NCI-H748 (cell line): ENCODE measurements at regions not wholly inside any gene's neighbourhood (a gene's known extent, or its start where the extent isn't known, plus 50 kb on each side); places are given as distances from the start of the nearest gene placed in this dataset.

Experiments
- DNase-seq: peaks from one replicate; lab custom pipeline; 2025; ENCODE audit not compliant: unreplicated experiment; lab: John Stamatoyannopoulos, UW

GRCh38 chr11:32200136-32200847 is 109.4 kb downstream of the RCN1 start:
- peak; percentile 41 for DNase-seq

GRCh38 chr11:32204751-32205150 is 113.9 kb downstream of the RCN1 start:
- no peak for DNase-seq

- no peak for DNase-seq
These were observed 119.7 kb downstream of the RCN1 start for GRCh38 chr11:32210556-32210955.

DNA sequence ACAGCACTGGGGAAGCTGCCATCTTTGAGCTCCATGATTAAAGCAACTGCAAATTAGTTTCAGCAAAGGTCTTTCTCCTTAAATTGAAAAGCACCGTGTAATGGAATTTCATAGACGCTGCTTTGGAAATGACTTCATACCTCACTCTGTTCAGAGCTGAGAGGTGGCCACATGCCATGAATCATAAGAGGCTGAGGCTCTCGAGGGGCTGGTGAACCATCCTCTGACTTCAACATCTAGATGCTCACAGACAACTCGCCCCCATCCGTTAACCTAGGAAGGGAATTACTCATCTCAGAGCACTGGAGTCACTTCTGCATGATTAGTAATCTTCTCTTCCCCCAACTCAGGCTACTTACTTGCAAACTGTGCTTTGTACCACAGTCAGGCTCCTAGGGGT is 122.3 kb downstream of the RCN1 start:
- DNase-seq, result no peak

- DNase-seq, result no peak
These were observed 124.3 kb downstream of the RCN1 start for GRCh38 chr11:32215157-32215556.

DNA sequence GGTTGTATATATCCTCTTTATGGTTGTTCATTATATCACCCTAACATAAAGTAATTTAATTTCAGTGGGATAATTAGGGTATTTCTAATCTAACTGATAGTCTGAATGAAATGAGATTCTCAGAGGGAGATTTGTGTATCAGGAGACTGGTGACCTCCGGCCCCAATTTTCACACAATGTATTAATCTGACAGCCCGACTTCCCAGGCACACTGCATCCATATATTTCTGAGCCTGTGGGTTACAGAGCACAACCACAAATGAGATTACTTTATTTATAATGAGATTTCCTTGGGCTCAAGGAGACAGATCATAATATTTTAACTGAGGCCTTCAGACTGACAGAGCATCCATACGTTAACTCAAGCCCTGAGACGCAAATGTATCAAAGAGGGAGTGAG is 125.9 kb downstream of the RCN1 start:
- no peak for DNase-seq

DNA sequence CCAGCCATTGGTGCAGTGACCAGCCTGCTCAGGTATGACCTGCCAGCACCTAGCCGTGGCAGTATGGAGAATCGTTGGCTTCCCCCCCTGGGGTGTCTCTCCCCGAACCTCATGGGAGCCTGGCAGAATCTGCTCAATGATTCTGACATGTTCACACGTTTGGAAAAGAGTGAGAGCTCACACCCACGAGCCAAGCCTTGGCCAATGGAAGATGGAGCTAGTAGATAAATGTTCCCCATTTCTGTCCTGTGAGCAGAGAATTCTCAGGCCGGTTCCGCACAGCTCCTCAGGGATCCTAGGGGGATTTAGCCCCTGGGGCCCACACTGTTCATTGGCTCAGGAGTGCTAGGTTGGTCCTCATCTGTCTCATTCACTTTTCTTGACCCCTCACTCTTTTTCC is 128.4 kb downstream of the RCN1 start:
- DNase-seq, result no peak

DNA sequence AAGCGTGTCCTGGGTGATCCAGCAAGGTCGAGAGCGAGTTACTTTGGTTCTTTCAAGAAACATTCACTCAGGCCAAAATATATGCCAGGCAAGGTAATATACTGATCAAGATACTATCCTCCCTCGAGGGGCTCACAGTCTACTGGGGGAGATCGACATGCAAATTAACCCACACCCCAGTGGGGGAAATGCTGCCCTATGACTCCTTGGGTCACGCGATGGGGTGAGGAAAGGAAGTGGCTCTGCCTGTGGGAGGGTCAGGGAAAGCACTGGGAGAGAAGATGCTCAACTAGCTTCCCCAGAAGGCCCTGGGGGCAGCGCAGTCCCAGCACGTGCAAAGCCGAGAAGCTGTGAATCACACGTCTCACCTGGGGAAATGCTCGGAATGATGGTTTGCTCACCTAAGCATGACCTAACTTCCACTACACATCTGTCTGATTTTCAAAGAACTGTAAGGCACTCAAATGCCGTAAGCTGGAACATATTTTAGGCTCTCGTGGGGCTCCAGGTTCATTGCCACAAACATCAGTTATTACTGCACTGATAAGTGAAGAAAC is 130.7 kb downstream of the RCN1 start:
- no peak for DNase-seq

GRCh38 chr11:32224580-32224979 is 133.7 kb downstream of the RCN1 start:
- DNase-seq, result no peak

DNA sequence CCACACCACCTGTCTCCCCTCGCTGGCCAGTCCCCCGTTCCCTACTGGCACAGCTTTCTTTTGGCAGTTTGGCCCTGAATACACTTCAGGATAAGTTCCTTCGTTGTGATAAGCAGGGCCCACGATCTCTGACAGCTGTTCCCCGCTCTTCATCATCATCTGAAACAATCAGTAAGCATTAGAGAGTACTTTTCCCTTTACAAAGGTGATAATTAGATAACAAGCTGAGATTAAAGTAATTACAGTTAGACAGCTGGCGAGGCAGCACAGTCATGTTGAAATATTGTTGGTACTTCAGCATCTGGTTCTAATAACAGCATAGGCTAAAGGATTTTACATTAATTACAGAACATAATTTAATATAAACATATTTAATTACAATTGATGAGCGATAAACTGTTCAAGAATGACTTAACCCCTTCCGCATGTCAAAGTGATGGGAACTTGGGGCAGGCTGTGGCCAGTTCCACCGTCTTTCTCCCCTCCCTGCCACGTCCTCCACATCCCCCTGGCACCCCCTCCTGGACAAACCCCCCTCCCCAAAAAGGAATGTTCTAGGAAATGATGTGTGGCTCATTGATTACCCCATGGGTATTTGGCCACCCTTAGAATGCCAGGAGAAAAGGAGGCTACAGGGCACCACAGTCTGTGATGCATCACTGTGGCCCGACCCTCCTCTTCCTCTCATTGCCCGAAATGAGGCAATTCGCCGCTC is 134.9 kb downstream of the RCN1 start:
- DNase-seq, result peak; percentile 84

DNA sequence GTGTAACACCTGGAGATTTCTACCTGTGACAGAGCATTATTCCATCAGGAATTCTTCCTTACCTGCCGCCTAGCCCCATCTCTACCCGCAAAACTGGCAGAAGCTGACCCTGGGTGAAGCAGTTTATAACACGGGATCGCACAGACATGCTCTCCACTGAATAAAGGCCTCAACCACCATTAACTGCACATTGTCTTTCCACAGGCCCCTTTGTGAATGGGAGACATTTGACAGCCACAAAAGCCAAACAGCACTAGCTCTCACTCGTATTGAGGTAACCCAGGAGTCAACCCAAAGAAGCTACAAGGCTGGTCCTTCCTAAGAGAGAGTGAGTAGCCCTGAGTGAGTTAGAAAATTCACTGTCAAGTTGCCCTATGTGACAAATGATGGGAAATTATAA is 135.6 kb downstream of the RCN1 start:
- DNase-seq, result peak; percentile 55

DNA sequence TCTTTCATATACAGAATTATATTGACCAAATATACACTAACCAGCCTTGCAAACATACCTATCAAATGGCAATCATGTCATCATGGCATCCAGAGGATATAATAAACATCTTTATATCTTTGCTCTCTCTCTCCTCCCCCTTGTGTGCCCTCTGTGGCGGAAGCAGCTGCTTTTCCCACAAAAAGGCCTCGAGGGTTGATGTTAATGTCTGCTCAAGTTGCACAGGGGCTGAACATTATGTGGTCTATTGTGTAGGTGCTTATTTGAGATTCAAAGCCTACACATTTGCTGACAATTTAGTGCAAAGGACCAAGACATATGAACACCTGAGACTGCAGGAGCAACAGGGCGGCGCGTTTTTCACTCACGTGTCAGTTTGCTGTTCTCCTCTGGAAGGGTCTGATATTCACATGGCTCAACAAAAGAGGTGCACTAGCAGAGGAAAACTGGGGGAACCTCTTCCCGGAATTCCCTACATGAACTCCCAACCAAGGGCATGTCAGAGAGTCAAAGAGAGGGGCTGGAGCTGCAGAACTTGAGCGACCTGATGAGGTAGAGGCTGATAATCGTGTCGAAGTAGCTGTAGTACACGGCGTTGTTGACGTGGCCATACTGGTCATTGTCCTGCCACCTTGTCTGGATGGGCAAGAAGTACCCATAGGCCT is 138.8 kb downstream of the RCN1 start:
- peak; percentile 57 for DNase-seq

DNA sequence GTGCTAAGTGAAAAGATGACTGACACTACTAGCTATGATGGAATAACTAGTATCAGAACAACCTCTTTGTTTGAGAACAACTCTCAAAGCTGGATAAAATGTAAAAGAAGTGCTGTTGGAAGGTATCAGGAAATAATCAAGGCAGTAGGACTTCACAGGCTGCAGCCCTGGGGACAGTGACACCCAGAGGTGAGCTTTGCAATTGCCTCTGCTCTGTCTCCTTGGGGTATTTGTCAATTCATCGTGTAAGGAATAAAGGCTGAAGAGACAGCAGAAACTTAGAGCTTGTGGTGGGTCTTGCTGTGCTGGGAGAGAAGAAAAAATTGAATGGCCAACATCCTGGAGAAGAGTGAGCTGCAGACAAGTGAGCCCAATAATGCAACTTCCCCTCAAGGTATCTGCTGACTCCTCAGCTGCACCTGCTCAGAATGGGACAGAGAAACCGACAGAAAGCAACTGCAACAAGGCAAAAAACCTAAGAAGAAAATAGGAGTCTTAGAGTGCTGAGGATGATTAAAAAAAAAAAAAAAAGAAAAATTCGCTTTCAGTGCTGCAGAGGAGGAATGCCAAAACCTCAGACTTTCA is 141.1 kb downstream of the RCN1 start:
- DNase-seq, result peak; percentile 47

- DNase-seq, result no peak
These were observed 141.6 kb downstream of the RCN1 start for GRCh38 chr11:32232516-32232915.

DNA sequence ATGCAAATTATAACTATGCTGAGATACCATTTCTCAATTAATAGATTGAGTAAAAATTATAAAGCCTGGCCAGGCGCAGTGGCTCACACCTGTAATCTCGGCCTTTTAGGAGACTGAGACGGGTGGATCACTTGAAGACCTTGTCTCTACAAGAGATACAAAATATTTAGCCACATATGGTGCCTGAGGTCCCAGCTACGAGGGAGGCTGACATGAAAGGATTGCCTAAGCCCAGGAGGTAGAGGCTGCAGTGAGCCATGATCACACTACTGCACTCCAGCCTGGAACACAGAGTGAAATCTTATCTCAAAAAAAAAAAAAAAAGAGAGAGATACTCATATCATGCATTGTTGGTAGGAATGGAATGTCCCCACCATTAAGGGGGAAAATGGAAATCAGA is 142.4 kb downstream of the RCN1 start:
- no peak for DNase-seq

DNA sequence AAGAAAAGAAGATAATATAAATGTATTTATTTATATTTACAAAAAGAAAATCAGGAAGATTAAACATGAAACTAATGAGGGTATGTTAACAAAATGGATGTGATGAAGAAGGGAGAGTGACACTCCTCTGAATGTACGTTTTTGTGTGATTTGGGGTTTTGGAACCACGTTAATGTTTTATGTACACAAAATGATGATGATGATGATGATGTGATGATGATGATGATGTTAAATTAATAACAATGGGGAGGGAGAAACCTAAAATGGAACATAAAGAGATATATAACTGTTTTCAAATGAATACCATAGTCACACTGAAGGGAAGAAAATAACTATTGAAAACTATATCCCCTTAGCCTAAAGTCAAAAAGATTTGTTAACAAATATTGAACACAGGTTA is 143.1 kb downstream of the RCN1 start:
- DNase-seq, result no peak

DNA sequence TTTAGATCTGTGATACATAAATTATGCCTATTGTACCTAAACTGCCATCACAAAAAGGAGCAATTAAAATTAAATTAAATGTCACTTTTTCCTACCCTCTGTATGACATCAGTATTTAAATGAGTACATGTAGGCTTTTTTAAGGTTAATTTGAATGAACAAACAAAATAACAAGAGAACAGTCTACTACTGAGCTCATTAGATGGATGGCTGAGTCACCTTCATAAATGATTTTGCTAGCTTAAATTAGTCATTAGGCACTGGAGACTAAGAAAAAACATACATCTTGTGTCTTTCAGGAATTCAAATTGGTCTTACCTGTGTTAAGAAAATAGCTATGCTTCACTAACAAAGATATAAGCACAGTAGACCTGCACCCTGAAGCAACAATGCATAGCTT is 153.6 kb downstream of the RCN1 start:
- no peak for DNase-seq

GRCh38 chr11:32253706-32254105 is 162.8 kb downstream of the RCN1 start:
- DNase-seq, result no peak

GRCh38 chr11:32255841-32256240 is 165.0 kb downstream of the RCN1 start:
- DNase-seq, result peak; percentile 19

GRCh38 chr11:32256466-32256865 is 165.6 kb downstream of the RCN1 start:
- DNase-seq, result no peak

GRCh38 chr11:32259641-32260081 is 168.8 kb downstream of the RCN1 start:
- no peak for DNase-seq
